GM19438 (cell line): ENCODE measurements at regions not wholly inside any gene's neighbourhood (a gene's known extent, or its start where the extent isn't known, plus 50 kb on each side); places are given as distances from the start of the nearest gene placed in this dataset.
"Not testable (repeated sequence)": the region's sequence is repeated elsewhere in the genome, so short reads cannot be mapped to it uniquely, and the experiment has no call there.

ENCODE experiments used
- ATAC-seq: cut with Tn5 transposase; IDR thresholded peaks from one replicate; pipeline ENCODE4 v1.9.1; 2021; ENCODE audit warnings: low read depth; ENCODE audit not compliant: unreplicated experiment

GRCh38 chr15:77844798-77845446 lies 212.2 kb upstream of the LINGO1 start:
- no peak for ATAC-seq

- ATAC-seq: no peak
Observed at GRCh38 chr15:77843546-77843945, 210.8 kb upstream of the LINGO1 start.

DNA sequence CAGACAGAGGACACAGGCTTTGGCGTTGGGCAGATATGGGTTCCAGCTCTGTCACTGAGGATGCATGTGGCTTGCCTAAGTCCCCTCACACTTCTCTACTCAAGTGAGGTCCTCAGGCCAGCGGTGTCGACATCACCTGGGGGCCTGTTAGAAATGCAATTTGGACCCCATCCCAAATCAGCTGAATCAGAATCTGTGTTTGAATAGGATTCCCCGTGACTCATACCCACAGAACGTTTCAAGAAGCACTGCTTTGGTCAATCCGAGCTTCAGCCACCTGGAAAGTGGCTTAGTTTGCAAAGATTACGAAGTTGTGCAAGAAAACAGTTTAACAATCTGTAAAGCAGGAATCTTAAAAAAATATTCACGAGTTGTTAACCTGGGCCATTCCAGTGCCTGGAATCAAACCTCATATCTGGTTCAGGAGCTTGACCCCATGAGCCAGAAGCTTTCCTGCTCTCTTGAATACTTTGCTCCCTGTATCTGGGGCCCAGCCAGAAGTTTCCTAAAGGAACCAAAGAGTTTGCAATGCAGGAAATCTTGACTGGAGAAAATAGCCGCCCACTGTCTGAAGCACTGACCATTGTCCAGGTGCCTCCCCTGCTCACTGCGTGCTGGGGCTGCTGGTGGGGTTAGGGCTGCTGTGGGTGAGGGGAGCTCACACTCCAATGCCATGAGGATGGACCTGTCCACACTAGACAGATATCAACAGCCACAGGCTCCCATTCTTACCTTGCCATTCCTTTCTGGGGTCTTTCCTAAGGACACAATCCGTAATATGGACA lies 208.5 kb upstream of the LINGO1 start:
- no peak for ATAC-seq

GRCh38 chr15:77839970-77840905 lies 207.5 kb upstream of the LINGO1 start:
- ATAC-seq: no peak

DNA sequence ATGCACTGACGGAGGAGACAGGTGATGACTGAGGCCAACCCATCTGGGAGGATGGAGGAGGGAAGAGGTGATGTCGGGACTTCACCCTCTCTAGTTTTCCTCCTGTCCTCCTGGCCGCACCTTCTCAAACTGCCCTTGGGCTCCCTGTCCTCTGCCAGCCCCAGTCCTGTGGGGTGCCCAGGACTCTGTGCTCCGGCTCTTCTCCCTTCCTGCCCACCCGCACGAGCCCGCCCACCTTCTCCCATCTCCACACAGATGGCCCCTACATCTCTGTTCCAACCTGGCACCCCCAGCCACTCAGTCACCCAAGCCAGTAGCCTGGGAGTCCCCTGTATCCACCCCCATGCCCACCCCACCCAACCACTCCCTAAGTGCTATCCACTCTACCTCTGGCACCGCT lies 206.7 kb upstream of the LINGO1 start:
- no peak for ATAC-seq

GRCh38 chr15:77838595-77838994 lies 205.9 kb upstream of the LINGO1 start:
- ATAC-seq: no peak

DNA sequence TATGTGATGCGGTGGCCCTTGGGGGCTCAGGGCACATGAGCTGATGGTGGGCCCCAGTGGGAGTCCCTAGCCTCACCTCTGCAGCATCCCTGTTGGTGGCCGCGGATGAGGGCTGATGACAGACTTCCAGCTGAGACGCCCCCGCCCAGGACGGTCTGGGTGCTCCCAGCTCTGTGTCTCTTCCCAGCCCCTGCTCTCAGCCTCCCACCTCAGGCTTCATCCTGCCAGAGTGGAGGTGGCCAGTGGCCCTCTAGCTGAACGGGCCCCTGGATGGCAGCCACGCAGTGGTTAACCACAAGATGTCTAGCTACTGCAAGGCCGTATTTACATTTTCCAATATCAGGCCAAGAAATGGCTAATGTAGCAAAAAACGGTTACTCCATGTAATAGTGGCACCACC lies 205.3 kb upstream of the LINGO1 start:
- no peak for ATAC-seq

DNA sequence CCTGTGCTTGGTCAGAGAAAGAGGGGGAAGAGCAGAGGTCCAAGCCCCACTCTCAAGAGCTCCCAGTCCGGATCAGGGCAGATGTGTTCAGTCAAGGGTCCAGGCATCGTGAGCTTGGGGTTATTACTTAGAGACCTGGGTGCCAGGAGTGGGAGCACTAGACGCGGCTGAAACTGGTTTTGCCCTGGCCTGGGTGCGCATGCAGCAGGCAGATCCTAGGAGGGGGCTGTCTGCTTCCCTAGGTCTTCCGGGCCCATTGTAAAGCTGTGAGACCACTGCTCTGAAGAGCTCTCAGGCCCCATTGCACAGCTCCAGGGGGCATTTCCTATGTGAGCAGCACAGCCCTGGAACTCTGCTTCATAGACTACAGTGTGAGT lies 204.9 kb upstream of the LINGO1 start:
- ATAC-seq: no peak

DNA sequence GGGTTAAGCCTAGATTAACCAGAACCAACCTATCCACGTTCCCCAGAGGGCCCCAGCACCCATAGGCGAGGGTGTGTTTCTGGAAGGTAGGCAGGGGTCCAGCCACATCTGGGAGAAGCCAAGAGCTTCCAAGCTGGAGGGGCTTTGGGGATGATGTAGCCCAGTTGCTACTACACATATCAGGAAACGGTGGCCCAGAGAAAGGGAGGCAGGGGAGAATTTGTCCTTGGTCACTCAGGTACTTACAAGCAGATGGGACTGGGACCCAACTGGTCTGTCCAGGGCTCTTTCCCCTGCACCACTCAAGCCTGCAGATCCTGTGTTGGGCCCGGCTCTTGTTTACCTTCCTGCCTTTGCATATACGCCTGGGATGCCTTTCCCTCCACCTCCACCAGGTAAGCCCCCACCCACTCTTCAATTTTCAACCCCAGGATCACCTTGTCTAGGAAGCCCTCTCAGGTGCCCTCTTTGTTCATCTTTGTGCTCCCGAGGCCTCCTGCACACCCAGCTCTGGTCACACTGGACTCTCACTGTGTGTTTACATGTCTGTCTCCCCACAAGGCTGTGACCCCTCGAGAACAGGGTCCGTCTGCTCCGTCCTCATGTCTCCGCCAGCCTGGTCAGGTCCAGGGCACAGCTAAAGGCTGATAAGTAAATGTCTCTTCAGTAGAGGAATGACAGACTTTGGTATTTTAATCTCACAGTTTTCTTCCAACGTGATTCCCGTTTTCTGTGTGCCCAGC lies 204.4 kb upstream of the LINGO1 start:
- ATAC-seq: no peak

GRCh38 chr15:77836121-77836692 lies 203.5 kb upstream of the LINGO1 start:
- ATAC-seq: no peak

GRCh38 chr15:77834276-77834990 lies 201.7 kb upstream of the LINGO1 start:
- ATAC-seq: no peak

DNA sequence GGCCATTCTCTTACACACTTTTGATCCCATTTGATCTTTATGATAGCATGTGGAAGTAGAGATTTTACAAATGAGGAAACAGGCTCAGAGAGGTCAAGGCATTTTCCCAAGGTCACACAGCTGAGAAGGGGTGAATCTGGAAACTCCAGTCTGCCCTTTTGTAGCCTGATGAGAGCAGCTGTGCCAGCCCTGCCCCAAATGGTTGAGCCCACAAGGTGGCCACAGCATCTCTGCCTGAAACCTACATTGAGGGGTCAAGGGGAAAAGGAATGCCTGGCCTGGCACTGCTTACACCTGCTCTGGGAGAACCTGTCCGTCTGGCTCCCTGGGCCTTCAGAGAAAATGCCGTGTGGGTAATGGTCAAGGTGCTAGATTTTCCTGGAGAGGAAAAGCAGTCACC lies 200.2 kb upstream of the LINGO1 start:
- no peak for ATAC-seq

DNA sequence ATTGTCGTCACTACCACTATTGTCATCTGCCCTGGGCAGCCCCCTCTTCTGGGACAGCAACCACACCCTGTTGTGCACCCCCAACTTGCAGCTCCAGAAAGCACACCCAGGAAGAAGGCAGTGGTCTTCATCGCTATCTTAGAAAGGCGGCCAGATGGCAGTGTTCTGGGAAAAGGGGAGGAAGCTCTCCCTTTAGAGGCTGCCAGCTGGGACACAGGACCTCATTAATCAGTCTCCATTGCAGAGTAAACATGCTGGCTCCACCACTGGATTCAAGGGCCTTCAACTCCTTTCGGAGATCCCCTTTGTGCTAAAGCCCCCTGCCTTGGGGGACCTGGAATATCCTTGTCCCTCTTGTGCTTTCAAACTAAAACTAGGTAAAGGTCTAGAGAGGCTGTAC lies 199.3 kb upstream of the LINGO1 start:
- ATAC-seq: no peak

- no peak for ATAC-seq
Observed at GRCh38 chr15:77830051-77830468, 197.3 kb upstream of the LINGO1 start.

DNA sequence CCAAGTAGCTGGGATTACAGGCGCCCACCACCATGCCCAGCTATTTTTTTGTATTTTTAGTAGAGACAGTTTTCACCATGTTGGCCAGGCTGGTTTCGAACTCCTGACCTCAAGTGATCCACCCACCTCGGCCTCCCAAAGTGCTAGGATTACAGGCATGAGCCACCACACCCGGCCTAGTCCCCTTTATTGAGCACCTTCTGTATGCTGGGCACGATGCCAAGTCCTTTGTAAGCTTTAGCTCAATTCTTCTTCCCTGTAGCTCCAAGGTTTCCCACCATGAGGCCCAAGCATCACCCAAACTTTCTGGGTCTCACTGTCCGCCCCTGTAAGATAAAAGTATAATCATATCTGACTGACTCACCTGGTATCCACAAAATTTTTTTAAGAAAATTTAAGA lies 196.6 kb upstream of the LINGO1 start:
- ATAC-seq: not testable (repeated sequence)

DNA sequence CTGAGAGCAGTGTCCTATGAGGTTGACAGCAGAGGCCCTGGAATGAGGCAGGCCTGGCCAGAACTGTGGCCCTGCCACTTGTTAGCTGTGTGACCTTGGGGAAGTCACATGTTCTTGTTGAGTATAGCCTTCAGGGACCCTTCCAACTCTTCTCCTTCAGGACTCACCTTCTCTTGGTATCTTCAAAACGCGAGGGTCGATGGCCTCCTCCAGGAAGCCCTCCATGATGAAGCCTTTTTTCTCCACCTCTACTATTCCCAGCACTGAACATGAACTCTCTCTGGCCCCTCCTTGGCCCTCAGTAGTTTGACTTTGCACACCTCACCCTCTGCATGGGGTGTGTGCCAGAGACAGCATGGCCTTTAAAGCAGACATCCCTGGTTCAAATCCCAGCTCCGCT lies 195.1 kb upstream of the LINGO1 start:
- ATAC-seq: no peak

DNA sequence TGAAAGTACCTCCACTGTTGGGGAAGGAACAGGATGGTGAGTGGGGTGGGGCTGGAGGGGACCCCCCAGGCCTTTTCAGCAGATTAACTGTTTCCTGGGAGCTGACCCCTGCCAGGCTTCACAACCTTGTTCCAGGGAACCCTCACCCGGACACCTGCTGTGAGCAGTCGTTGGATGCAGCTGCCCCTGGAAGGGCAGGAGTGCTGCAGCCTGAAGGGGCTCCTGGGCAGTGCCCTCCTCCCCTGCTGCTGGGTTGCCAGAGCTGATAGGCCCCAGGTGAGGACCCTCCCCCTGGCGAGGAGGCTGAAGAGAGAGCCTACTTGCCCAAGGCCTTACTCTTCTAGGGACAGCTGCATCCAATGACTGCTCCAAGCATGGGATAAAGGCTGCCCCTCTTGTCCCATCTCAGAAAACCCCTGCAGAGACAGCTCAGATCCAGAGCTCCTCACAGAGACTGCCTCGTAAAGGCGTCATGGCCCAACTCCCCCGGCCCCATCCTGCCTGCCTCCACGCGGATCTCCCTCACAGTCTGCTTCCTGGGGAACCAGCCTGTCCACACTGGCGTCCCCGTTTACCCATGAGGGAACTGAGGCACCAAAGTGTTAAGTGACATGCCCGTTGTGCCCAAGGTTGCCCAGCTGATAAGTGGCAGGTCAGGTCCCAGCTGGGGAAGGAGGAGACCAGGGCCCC lies 193.4 kb upstream of the LINGO1 start:
- no peak for ATAC-seq

DNA sequence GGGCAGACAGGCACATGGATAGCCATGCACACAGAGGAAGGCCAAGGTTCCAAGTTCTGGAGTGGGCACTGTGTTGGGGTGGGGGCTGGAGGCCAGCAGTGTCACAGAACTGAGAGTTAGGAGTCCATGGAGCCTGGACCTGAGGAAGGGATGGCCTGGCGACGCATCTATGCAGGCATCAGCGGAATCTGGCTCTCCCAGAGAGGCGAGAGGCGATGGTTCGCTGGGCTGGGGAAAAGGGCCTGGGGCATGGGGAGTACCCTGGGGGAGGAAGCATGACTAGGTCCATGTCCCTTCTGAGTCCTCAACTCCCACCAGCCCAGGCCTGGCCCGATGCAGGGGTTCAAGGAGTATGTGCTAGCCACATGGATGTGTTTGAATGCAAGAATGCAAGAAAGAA lies 192.8 kb upstream of the LINGO1 start:
- ATAC-seq: no peak

DNA sequence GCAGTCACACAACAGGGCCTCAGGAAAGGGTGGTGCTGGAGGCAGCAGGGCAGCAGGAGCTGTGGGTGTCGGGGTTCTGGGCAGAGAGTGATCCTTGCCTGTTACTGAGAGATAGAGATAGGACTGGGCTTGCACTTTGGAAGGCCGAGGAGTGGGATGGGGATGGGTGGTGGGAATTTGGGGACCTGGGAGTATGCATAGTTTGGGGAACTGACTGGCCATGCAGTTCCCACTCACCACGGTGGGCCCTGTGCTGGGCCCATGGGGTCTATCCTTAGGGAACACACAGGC lies 192.5 kb upstream of the LINGO1 start:
- ATAC-seq: no peak
